ENCODE measurements at regions not wholly inside any gene's neighbourhood (a gene's known extent, or its start where the extent isn't known, plus 50 kb on each side); places are given as distances from the start of the nearest gene placed in this dataset.

DNA sequence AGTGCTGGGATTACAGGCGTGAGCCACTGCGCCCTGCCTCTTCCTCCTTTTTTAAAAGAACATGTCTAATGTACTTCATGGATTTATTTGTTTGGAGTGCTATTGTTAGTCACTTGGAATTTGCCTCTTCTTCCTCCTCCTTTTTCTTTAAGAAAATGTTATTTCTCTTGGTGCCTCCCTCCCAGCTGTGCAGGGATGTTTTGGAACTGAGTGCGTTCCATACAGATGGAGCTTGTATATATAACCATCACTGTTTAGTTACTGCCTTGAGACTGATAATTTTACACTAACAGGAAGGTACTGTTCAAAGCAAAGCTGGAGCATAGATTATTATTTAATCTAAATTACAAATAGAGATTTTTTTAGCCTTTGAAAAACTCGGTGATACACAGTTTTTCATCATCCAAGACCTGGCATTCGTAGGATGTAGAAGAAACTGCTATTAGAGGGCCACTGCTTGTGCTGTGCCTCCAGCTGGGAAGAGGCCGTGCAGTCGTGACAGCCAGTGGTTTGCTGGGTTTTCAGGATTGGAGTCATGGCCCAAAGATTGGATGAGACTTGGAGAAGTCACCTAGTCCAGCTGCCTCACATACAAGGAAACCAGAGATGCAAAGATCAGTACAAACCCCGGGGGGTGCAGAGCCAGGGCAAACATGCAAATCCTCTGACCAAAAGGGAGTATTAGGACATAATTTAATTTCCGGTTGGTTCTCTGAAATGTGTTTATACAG lies 123.1 kb downstream of the PLEKHG1 start:
- TF ChIP-seq, protein P1, sequence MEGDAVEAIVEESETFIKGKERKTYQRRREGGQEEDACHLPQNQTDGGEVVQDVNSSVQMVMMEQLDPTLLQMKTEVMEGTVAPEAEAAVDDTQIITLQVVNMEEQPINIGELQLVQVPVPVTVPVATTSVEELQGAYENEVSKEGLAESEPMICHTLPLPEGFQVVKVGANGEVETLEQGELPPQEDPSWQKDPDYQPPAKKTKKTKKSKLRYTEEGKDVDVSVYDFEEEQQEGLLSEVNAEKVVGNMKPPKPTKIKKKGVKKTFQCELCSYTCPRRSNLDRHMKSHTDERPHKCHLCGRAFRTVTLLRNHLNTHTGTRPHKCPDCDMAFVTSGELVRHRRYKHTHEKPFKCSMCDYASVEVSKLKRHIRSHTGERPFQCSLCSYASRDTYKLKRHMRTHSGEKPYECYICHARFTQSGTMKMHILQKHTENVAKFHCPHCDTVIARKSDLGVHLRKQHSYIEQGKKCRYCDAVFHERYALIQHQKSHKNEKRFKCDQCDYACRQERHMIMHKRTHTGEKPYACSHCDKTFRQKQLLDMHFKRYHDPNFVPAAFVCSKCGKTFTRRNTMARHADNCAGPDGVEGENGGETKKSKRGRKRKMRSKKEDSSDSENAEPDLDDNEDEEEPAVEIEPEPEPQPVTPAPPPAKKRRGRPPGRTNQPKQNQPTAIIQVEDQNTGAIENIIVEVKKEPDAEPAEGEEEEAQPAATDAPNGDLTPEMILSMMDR (IDR thresholded peaks at IDR 0.05) = no peak
- no peak for TF ChIP-seq POLR2AphosphoS5 (IDR thresholded peaks at IDR 0.05)
- no peak for TF ChIP-seq POLR2A (IDR thresholded peaks at IDR 0.05)
- no peak for TF ChIP-seq EP300 (IDR thresholded peaks at IDR 0.05)
